HG03097 (cell line): ENCODE measurements at regions not wholly inside any gene's neighbourhood (a gene's known extent, or its start where the extent isn't known, plus 50 kb on each side); places are given as distances from the start of the nearest gene placed in this dataset.

Experiments
- ATAC-seq: cut with Tn5 transposase; IDR thresholded peaks from one replicate; pipeline ENCODE4 v1.9.1; 2021; ENCODE audit not compliant: unreplicated experiment, low FRiP score

GRCh38 chr1:182297335-182297734 is 94.3 kb downstream of the GLUL start:
- no peak for ATAC-seq

- ATAC-seq, result no peak
Observed at GRCh38 chr1:182295697-182296096, 95.9 kb downstream of the GLUL start.

GRCh38 chr1:182293119-182293589 is 98.4 kb downstream of the GLUL start:
- ATAC-seq, result no peak

GRCh38 chr1:182292193-182292741 is 99.3 kb downstream of the GLUL start:
- ATAC-seq, result no peak

- no peak for ATAC-seq
Observed at GRCh38 chr1:182291584-182292192, 99.9 kb downstream of the GLUL start.

GRCh38 chr1:182288749-182289604 is 102.6 kb downstream of the GLUL start:
- no peak for ATAC-seq

- no peak for ATAC-seq
Observed at GRCh38 chr1:182286761-182287160, 104.8 kb downstream of the GLUL start.

- no peak for ATAC-seq
Observed at GRCh38 chr1:182283746-182284544, 107.6 kb downstream of the GLUL start.

- ATAC-seq, result no peak
Observed at GRCh38 chr1:182281541-182281940, 110.0 kb downstream of the GLUL start.

GRCh38 chr1:182280504-182280900 is 111.1 kb downstream of the GLUL start:
- ATAC-seq, result no peak

GRCh38 chr1:182279724-182280503 is 111.7 kb downstream of the GLUL start:
- ATAC-seq, result no peak

- no peak for ATAC-seq
Observed at GRCh38 chr1:182279302-182279701, 112.3 kb downstream of the GLUL start.

GRCh38 chr1:182278144-182279054 is 113.2 kb downstream of the GLUL start:
- ATAC-seq, result no peak

- no peak for ATAC-seq
Observed at GRCh38 chr1:182275271-182275670, 116.3 kb downstream of the GLUL start.

GRCh38 chr1:182274618-182275017 is 117.0 kb downstream of the GLUL start:
- no peak for ATAC-seq

- ATAC-seq, result no peak
Observed at GRCh38 chr1:182270731-182271130, 120.9 kb downstream of the GLUL start.

- ATAC-seq, result no peak
Observed at GRCh38 chr1:182269097-182269496, 122.5 kb downstream of the GLUL start.

GRCh38 chr1:182268669-182269068 is 122.9 kb downstream of the GLUL start:
- no peak for ATAC-seq

- ATAC-seq, result no peak
Observed at GRCh38 chr1:182264185-182264584, 127.4 kb downstream of the GLUL start.
